Activated CD4-positive, alpha-beta T cell treated with anti-CD3 and anti-CD28 coated beads, Interleukin-2, amount 10 ng/mL, durations not matched to agents 7 days and 5 days (primary cell): ENCODE measurements at regions not wholly inside any gene's neighbourhood (a gene's known extent, or its start where the extent isn't known, plus 50 kb on each side); places are given as distances from the start of the nearest gene placed in this dataset.

Experiments
- CTCF ChIA-PET: fragments of 350-600 bp; sonication (Branson Sonifier 250); formaldehyde crosslinking; loops from one replicate; lab custom pipeline; 2021; ENCODE audit warnings: antibody characterized with exemption; lab: Charles Lee
- POLR2A ChIA-PET: fragments of 350-600 bp; sonication (Branson Sonifier 250); formaldehyde crosslinking; loops from one replicate; lab custom pipeline; 2021; ENCODE audit warnings: antibody characterized with exemption; lab: Charles Lee
- DNase-seq: peaks from one replicate; pipeline ENCODE4 v3.0.0-alpha.2; 2020
- H3K27ac Mint-ChIP-seq: one replicate; pipeline ENCODE4 v1.8.0; 2021; ENCODE audit warnings: mild to moderate bottlenecking, moderate library complexity, mixed read lengths
- H3K27me3 Mint-ChIP-seq: one replicate; pipeline ENCODE4 v1.8.0; 2021; ENCODE audit warnings: mixed read lengths
- H3K36me3 Mint-ChIP-seq: one replicate; pipeline ENCODE4 v1.8.0; 2021; ENCODE audit warnings: low read depth, mixed read lengths
- H3K4me1 Mint-ChIP-seq: one replicate; pipeline ENCODE4 v1.8.0; 2021; ENCODE audit warnings: mixed read lengths
- H3K4me3 Mint-ChIP-seq: one replicate; pipeline ENCODE4 v1.8.0; 2021; ENCODE audit warnings: mild to moderate bottlenecking, moderate library complexity, mixed read lengths
- H3K9me3 Mint-ChIP-seq: one replicate; pipeline ENCODE4 v1.8.0; 2021; ENCODE audit warnings: mixed read lengths

DNA sequence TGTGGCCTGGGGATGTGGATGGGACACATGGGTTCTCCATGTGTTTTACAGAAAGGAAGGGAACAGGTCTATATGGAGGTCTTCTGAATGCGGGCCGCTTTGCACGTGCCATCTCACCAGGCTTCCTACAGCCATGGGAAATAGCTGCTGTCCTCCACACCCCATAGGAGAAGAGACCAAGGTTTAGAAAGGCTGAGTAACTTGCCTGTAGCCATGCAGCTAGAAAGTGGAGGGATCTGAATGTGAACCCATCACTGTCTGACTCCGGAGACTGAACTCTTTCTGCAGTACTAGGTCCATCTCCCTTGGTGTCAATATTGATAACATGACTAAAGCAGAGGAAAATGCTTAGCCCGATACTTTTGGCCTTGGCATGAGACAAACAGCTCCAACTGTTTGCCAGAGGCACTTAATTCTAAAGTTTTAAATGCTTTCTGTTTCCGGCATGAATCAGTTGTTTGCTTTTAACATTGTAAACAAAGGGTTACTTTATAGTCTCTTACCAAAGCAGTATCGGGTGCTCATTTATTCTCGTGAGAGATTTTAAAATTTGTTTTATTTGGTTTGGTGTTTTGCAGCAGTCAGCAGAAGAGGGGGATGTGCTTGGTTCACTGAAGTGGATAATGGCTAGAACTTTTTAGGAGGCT lies 64.8 kb upstream of the LOXL4 start:
- ChIA-PET CTCF (no interaction called here), POLR2A (no interaction called here)
- no peaks in the 10 kb centered on the region for H3K36me3 Mint-ChIP-seq
- DNase-seq, result no peak
- no peak overlapping the region for H3K27ac Mint-ChIP-seq
- no peaks in the 10 kb centered on the region for H3K4me1 Mint-ChIP-seq
- no peaks in the 10 kb centered on the region for H3K9me3 Mint-ChIP-seq
- no peak overlapping the region for H3K4me3 Mint-ChIP-seq
- H3K27me3 Mint-ChIP-seq, result peaks cover 15% of the 10 kb centered on the region

DNA sequence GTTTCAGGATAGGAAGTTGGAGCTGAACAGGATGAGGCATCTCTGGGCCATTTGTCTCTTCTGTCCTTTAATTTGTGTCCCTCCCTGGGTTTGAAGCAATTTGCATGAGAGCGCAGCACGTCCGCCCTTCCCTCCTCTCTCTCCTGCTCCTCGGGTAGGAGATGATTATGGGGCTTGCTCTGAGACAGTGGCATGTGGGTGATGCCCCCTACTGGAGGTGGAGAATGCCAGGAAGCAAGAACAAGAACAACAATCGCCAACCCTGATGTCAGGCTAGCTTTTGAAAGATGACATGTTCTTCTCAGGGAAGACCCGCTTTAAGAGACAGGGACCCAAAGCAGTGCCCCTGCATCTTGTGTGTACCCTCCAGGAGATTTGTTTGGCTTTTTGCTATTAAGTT lies 63.9 kb upstream of the LOXL4 start:
- CTCF ChIA-PET, result no interaction called here
- H3K9me3 Mint-ChIP-seq, result no peaks in the 10 kb centered on the region

GRCh38 chr10:98330987-98331386 lies 63.0 kb upstream of the LOXL4 start:
- Mint-ChIP-seq H3K9me3 (no peaks in the 10 kb centered on the region), H3K36me3 (no peaks in the 10 kb centered on the region), H3K27me3 (peaks cover 20% of the 10 kb centered on the region), H3K27ac (no peak overlapping the region), H3K4me3 (no peak overlapping the region), H3K4me1 (no peaks in the 10 kb centered on the region)
- ChIA-PET CTCF (no interaction called here), POLR2A (no interaction called here)
- DNase-seq, result no peak

More for the DNA sequence above, 63.9 kb upstream of the LOXL4 start:
- peaks cover 15% of the 10 kb centered on the region for H3K27me3 Mint-ChIP-seq
- H3K4me3 Mint-ChIP-seq, result no peak overlapping the region
- peak; percentile 15 for DNase-seq
- no peak overlapping the region for H3K27ac Mint-ChIP-seq
- no peaks in the 10 kb centered on the region for H3K4me1 Mint-ChIP-seq
- no peaks in the 10 kb centered on the region for H3K36me3 Mint-ChIP-seq
- POLR2A ChIA-PET, result no interaction called here

DNA sequence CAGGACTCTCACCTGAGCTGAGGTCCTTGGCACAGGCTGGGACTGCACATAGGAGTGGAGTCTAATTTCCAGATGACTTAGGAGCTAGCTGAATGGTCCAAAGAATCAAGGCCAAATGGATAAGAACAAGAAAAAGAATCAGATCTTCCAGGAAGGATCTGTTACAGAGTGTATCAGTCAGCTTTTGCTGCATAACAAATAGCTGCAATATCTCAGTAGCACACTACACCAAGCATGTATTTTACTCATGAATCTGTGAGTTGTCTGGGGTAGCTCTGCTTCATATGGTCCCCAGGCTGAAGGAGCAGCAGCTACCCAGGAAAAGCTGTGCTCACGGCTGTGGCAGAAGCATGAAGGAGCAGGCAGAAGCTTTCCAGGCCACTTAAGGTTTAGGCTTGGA lies 60.6 kb upstream of the LOXL4 start:
- Mint-ChIP-seq H3K36me3 (no peaks in the 10 kb centered on the region), H3K4me3 (no peak overlapping the region), H3K27ac (no peak overlapping the region), H3K27me3 (peaks cover 14% of the 10 kb centered on the region), H3K4me1 (no peaks in the 10 kb centered on the region), H3K9me3 (no peaks in the 10 kb centered on the region)
- DNase-seq, result no peak
- ChIA-PET POLR2A (no interaction called here), CTCF (interaction anchor here (1.1 kb wide), 1 partner anchor 16 kb away, joined by 4 read pairs; no protein-coding TSS in a partner anchor)

GRCh38 chr10:98328163-98328562 lies 60.2 kb upstream of the LOXL4 start:
- Mint-ChIP-seq H3K4me1 (no peaks in the 10 kb centered on the region), H3K9me3 (no peaks in the 10 kb centered on the region), H3K36me3 (no peaks in the 10 kb centered on the region), H3K27me3 (peaks cover 12% of the 10 kb centered on the region), H3K4me3 (no peak overlapping the region), H3K27ac (no peak overlapping the region)
- ChIA-PET CTCF (interaction anchor here (1.1 kb wide), 1 partner anchor 16 kb away, joined by 4 read pairs; no protein-coding TSS in a partner anchor), POLR2A (no interaction called here)
- DNase-seq, result no peak

- Mint-ChIP-seq H3K4me1 (no peaks in the 10 kb centered on the region), H3K27me3 (peaks cover 8% of the 10 kb centered on the region), H3K9me3 (no peaks in the 10 kb centered on the region), H3K27ac (no peak overlapping the region), H3K4me3 (no peak overlapping the region), H3K36me3 (no peaks in the 10 kb centered on the region)
- DNase-seq, result no peak
- CTCF ChIA-PET, result interaction anchor here (1.1 kb wide), 1 partner anchor 22 kb away, joined by 3 read pairs; no protein-coding TSS in a partner anchor
- POLR2A ChIA-PET, result no interaction called here
Measured at GRCh38 chr10:98326621-98327027, 58.6 kb upstream of the LOXL4 start.

- Mint-ChIP-seq H3K4me3 (no peak overlapping the region), H3K9me3 (no peaks in the 10 kb centered on the region), H3K4me1 (no peaks in the 10 kb centered on the region), H3K27me3 (peaks cover 5% of the 10 kb centered on the region), H3K27ac (no peak overlapping the region), H3K36me3 (no peaks in the 10 kb centered on the region)
- ChIA-PET POLR2A (no interaction called here), CTCF (no interaction called here)
- no peak for DNase-seq
Measured at GRCh38 chr10:98323221-98324164, 55.5 kb upstream of the LOXL4 start.

GRCh38 chr10:98321186-98321780 lies 53.3 kb upstream of the LOXL4 start:
- DNase-seq, result no peak
- no peaks in the 10 kb centered on the region for H3K4me1 Mint-ChIP-seq
- H3K36me3 Mint-ChIP-seq, result no peaks in the 10 kb centered on the region
- no peaks in the 10 kb centered on the region for H3K9me3 Mint-ChIP-seq
- no peak overlapping the region for H3K27ac Mint-ChIP-seq
- H3K4me3 Mint-ChIP-seq, result no peak overlapping the region
- peaks cover under 1% of the 10 kb centered on the region for H3K27me3 Mint-ChIP-seq
- CTCF ChIA-PET, result no interaction called here
- POLR2A ChIA-PET, result no interaction called here

DNA sequence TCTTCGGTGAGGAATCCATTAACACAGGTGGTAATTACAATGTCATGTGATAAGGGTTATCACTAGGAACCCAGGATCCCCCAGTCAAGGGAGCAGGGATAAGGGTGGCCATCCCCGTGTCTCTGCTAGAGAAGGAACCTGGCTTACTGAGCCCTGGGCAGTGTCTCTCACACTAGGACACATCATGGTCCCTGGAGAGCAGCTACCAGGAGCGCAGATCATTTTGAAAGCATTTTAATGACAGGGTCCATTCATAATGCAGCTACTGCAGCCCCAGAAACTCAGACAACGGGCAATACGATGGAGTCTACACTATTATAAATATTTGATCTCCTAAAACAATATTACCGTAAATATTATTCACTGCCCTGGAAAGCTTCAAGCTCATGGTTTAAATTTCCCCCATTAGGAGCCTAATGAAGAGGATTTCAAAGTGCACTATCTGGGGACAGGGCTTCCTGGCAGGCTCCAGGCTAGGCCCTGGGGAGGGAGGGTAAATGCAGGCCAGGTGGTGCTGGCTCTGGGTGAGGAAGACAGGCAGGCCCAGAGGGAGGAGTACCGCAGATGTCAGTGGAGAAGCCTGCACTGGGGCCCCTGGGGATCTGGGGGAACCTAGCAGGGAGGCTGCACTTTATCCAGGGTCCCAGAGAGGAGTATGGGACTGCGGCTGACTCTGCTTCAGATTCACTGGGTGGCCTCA lies 52.6 kb upstream of the LOXL4 start:
- H3K9me3 Mint-ChIP-seq, result no peaks in the 10 kb centered on the region
- CTCF ChIA-PET, result no interaction called here

DNA sequence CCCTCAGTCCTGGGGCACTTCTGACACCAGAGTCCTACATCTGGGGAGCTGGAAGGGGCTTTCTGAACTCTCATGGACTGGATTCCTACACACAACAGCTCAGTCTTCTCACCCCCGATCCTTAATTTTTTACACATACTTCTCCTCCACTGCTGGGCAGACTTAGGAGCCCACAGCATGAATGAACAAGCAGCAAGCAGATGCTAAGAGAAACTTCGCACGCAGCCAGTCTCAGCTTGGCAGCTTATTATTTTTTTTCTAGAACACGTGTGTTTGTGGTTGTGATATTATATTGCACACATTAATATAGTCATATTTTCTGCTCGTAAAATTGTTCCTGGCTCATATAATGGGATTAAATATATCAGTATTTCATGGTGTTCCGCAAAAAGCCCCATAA lies 50.9 kb upstream of the LOXL4 start:
- Mint-ChIP-seq H3K4me3 (no peak overlapping the region), H3K27me3 (no peaks in the 10 kb centered on the region), H3K9me3 (no peaks in the 10 kb centered on the region), H3K4me1 (no peaks in the 10 kb centered on the region), H3K36me3 (no peaks in the 10 kb centered on the region), H3K27ac (no peak overlapping the region)
- CTCF ChIA-PET, result no interaction called here
- no peak for DNase-seq
- POLR2A ChIA-PET, result no interaction called here

More for the DNA sequence above, 52.6 kb upstream of the LOXL4 start:
- DNase-seq, result no peak
- Mint-ChIP-seq H3K27me3 (no peaks in the 10 kb centered on the region), H3K4me1 (no peaks in the 10 kb centered on the region), H3K36me3 (no peaks in the 10 kb centered on the region), H3K27ac (no peak overlapping the region), H3K4me3 (no peak overlapping the region)
- POLR2A ChIA-PET, result no interaction called here
